Bronchial epithelial cell (primary cell): ENCODE measurements at regions not wholly inside any gene's neighbourhood (a gene's known extent, or its start where the extent isn't known, plus 50 kb on each side); places are given as distances from the start of the nearest gene placed in this dataset.

Source experiments
- DNase-seq: peaks from one replicate; pipeline ENCODE4 v3.0.0-alpha.2; 2010; ENCODE audit warnings: low read depth
- FAIRE-seq: peaks from 2 replicates; lab custom pipeline; 2011; peaks lifted over from hg19 to GRCh38; lab: Jason Lieb, UNC
- H3K27me3 ChIP-seq: 2 replicates; pipeline ENCODE4 v1.5.1; 2011; ENCODE audit warnings: low read length; ENCODE audit not compliant: control insufficient read depth, insufficient read depth
- H3K36me3 ChIP-seq: 2 replicates; pipeline ENCODE4 v1.5.1; 2011; ENCODE audit warnings: low read length; ENCODE audit not compliant: control insufficient read depth, insufficient read depth
- H3K4me3 ChIP-seq: 2 replicates; pipeline ENCODE4 v1.5.1; 2011; ENCODE audit warnings: mild to moderate bottlenecking, low read depth, low read length, control low read depth
- TF ChIP-seq, protein P1 (sequence below): IDR thresholded peaks from 2 replicates; pipeline ENCODE4 v1.5.1; 2011; ENCODE audit warnings: mild to moderate bottlenecking, moderate library complexity, low read length, control low read depth, inconsistent platforms; ENCODE audit not compliant: insufficient read depth, severe bottlenecking

DNA sequence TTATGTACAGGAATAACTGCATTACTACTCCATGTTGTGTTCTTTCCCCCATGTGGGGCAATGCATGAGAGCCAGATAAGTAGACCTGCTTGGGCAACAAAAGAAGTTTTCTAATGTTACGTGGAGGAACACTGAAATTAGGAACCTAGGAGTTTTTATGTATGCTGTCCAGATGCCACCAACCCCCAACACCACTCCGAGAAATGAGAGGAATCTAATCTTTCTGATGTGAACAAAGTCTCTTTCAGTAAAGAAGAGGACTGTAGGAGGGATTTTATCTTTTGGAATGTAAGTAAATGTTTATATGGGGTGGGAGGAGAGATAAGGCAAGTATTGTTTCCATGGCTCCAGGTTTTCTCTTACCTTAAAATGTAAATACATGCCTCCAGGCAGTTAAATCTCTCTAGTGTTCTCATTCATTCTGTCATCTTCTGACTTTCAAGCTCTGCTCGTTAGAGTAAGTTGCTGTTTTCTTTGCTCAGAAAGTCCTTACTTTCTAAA lies 820.6 kb downstream of the PCDH17 start:
- TF ChIP-seq, protein P1, sequence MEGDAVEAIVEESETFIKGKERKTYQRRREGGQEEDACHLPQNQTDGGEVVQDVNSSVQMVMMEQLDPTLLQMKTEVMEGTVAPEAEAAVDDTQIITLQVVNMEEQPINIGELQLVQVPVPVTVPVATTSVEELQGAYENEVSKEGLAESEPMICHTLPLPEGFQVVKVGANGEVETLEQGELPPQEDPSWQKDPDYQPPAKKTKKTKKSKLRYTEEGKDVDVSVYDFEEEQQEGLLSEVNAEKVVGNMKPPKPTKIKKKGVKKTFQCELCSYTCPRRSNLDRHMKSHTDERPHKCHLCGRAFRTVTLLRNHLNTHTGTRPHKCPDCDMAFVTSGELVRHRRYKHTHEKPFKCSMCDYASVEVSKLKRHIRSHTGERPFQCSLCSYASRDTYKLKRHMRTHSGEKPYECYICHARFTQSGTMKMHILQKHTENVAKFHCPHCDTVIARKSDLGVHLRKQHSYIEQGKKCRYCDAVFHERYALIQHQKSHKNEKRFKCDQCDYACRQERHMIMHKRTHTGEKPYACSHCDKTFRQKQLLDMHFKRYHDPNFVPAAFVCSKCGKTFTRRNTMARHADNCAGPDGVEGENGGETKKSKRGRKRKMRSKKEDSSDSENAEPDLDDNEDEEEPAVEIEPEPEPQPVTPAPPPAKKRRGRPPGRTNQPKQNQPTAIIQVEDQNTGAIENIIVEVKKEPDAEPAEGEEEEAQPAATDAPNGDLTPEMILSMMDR, result no peak
- FAIRE-seq, result no peak
- no peaks in the 10 kb centered on the region for H3K36me3 ChIP-seq
- no peaks in the 10 kb centered on the region for H3K27me3 ChIP-seq
- DNase-seq, result no peak
- no peak overlapping the region for H3K4me3 ChIP-seq

DNA sequence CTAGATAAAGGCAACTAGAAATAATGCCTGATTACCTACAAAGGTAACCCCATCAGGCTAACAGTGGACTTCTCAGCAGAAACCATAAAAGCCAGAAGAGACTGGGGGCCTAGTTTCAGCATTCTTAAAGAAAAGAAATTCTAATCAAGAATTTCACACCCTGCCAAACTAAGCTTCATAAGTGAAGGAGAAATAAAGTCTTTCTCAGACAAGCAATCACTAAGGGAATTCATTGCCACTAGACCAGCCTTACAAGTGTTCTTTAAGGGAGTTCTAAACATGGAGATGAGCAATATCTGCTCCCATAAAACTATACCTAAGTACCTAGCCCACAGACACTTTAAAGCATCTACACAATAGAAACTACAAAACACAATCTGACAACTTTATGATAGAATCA lies 823.5 kb downstream of the PCDH17 start:
- Histone ChIP-seq H3K4me3 (no peak overlapping the region), H3K36me3 (no peaks in the 10 kb centered on the region), H3K27me3 (no peaks in the 10 kb centered on the region)
- DNase-seq, result no peak
- TF ChIP-seq, protein P1, result no peak
- FAIRE-seq, result no peak

DNA sequence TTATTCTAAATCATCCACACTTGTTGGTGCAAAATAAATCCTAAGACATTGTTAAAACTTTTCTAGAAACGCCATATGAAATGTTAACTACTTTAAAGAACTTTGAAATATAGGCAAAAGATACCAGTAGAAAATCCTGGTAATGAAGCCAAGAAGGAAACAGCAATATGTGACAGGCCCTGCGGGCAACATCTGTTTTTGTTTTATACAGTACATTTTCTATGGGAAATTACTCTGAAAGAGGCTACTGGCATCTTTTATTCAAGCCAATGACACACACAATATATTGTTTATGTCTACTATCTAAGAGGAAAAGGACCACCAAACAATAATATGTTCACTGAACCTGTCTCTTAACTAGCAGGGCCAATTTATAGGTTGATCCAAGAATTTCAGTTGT lies 829.7 kb downstream of the PCDH17 start:
- DNase-seq (no peak), FAIRE-seq (no peak)
- Histone ChIP-seq H3K27me3 (no peaks in the 10 kb centered on the region), H3K4me3 (no peak overlapping the region), H3K36me3 (no peaks in the 10 kb centered on the region)
- TF ChIP-seq, protein P1, result no peak

DNA sequence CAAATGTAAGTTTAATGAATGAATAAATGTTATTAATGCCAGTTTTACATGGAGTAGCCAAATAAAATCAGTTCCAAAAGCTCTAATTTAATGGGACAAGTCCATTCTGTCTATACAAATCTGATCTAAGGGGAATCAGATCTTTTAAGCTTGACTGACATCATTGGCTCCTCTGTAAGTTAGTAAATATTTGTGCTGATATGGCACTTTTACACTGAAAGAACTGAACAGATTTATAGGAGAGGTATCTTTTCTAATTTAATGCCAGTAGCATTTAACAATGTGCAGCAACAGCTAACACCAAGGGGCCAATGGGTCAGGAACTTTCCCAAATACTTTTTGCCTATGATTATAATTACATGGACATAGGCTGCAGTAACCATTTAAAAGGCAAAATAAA lies 832.3 kb downstream of the PCDH17 start:
- DNase-seq (no peak), FAIRE-seq (no peak)
- no peaks in the 10 kb centered on the region for H3K36me3 ChIP-seq
- H3K27me3 ChIP-seq, result no peaks in the 10 kb centered on the region
- no peak overlapping the region for H3K4me3 ChIP-seq
- TF ChIP-seq, protein P1, result no peak

DNA sequence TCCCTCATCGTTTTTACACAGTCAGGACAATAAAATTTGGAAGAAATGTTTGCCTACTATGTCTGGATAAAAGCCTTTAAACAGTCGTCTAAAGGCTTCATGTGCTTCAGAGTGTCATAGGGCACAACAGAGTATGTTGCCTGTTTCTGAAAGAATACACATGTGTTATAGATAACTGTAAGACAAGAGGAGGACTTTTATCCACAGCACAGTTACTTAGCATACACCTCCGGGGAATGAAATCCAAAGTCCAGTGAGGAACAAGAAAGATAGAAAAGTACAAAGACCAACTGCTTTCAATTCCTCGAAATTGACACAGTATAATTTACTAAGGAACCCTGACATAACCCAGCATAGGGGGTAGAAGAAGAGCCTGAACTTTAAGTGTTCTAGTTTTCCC lies 835.6 kb downstream of the PCDH17 start:
- H3K4me3 ChIP-seq, result no peak overlapping the region
- no peak for FAIRE-seq
- TF ChIP-seq, protein P1, result no peak
- DNase-seq, result no peak
- no peaks in the 10 kb centered on the region for H3K36me3 ChIP-seq
- H3K27me3 ChIP-seq, result no peaks in the 10 kb centered on the region

DNA sequence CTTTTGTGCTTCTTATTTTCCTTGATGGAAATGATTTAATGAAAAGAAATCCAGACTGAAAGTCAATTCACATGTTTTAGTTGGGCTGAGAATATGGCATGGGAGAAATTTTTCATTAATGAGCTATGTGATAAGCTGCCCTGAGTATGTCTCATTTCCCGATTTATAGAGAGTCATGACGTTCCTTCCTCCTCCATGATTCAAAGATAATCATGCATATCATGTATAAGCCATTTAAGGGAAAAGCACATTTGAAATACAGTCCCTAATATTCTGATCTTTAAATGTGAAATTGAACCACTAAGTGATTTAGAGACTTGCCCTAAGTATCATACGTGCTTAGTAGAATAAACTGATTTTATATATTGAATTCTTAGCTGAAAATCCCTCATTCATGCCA lies 840.9 kb downstream of the PCDH17 start:
- DNase-seq, result no peak
- Histone ChIP-seq H3K27me3 (no peaks in the 10 kb centered on the region), H3K36me3 (no peaks in the 10 kb centered on the region), H3K4me3 (no peak overlapping the region)
- no peak for FAIRE-seq
- TF ChIP-seq, protein P1, result no peak
